K562 (cell line): ENCODE measurements at regions not wholly inside any gene's neighbourhood (a gene's known extent, or its start where the extent isn't known, plus 50 kb on each side); places are given as distances from the start of the nearest gene placed in this dataset.

Source experiments
- ATF2 ChIP-seq: sonication (generic); formaldehyde crosslinking; IDR thresholded peaks from 2 replicates; pipeline ENCODE4 v1.8.1; 2022; ENCODE audit warnings: missing genetic modification reagents
- FOXM1 ChIP-seq, 2 experiments: fragments of 450-650 bp in 1 of 2; sonication (generic) in 1 of 2; formaldehyde crosslinking in 1 of 2; IDR thresholded peaks; 2 replicates each; pipeline versions ENCODE4 v1.6.1 to v1.9.0; 2017 to 2022; ENCODE audit warnings: low read depth in 2 of 2, mild to moderate bottlenecking in 2 of 2, missing genetic modification reagents in 1 of 2, moderate library complexity in 1 of 2
- MITF ChIP-seq: IDR thresholded peaks from 2 replicates; pipeline ENCODE4 v1.6.1; 2014; ENCODE audit warnings: antibody characterized with exemption
- POLR2A ChIP-seq: fragments of 450-650 bp; conservative IDR thresholded peaks from 2 replicates; pipeline ENCODE4 v1.6.1; 2016
- SREBF2 ChIP-seq: sonication (generic); formaldehyde crosslinking; IDR thresholded peaks from 2 replicates; pipeline ENCODE4 v1.4.0; 2020; ENCODE audit warnings: mild to moderate bottlenecking, missing genetic modification reagents
- TAF1 ChIP-seq: IDR thresholded peaks from 2 replicates; pipeline ENCODE4 v1.6.1; 2011; ENCODE audit warnings: mild to moderate bottlenecking, low read length, moderate library complexity; ENCODE audit not compliant: insufficient read depth, control insufficient read depth, severe bottlenecking; ENCODE audit errors: extremely low read depth
- TEAD2 ChIP-seq: fragments of 450-650 bp; IDR thresholded peaks from 2 replicates; pipeline ENCODE4 v1.6.1; 2016; ENCODE audit warnings: missing genetic modification characterization, control low read depth, missing compliant biosample characterization

GRCh38 chr9:7671847-7672246 lies 127.7 kb downstream of the DMAC1 start:
- no peak for TF ChIP-seq POLR2A
- no peak for TF ChIP-seq SREBF2
- TF ChIP-seq FOXM1 (IDR thresholded peaks at IDR 0.05; ENCODE audit: low read depth) = no peak
- TF ChIP-seq FOXM1 (CRISPR knock-in tag; IDR thresholded peaks at IDR 0.05; ENCODE audit: low read depth) = no peak
- TF ChIP-seq TEAD2 (tag) = no peak
- no peak for TF ChIP-seq TAF1
- no peak for TF ChIP-seq MITF
- TF ChIP-seq ATF2 (CRISPR knock-in tag) = no peak
